HFFc6 (cell line): ENCODE measurements at regions not wholly inside any gene's neighbourhood (a gene's known extent, or its start where the extent isn't known, plus 50 kb on each side); places are given as distances from the start of the nearest gene placed in this dataset.

ENCODE experiments used
- DNase-seq: peaks from one replicate; pipeline ENCODE4 v3.0.0-alpha.2; 2018
- H3K27ac Mint-ChIP-seq: 2 replicates; pipeline ENCODE4 v1.8.0; 2020; ENCODE audit warnings: mild to moderate bottlenecking, mixed read lengths
- H3K27me3 Mint-ChIP-seq: 2 replicates; pipeline ENCODE4 v1.8.0; 2021; ENCODE audit warnings: mild to moderate bottlenecking, moderate library complexity, mixed read lengths; ENCODE audit not compliant: insufficient read depth
- H3K36me3 Mint-ChIP-seq: 2 replicates; pipeline ENCODE4 v1.8.0; 2021; ENCODE audit warnings: low read depth, mixed read lengths
- H3K4me1 Mint-ChIP-seq: 2 replicates; pipeline ENCODE4 v1.8.0; 2020; ENCODE audit warnings: low read depth, mixed read lengths
- H3K4me3 Mint-ChIP-seq: 2 replicates; pipeline ENCODE4 v1.8.0; 2020; ENCODE audit warnings: mild to moderate bottlenecking, moderate library complexity, mixed read lengths
- H3K9me3 Mint-ChIP-seq: 2 replicates; pipeline ENCODE4 v1.8.0; 2020; ENCODE audit warnings: mild to moderate bottlenecking, mixed read lengths
- TF ChIP-seq, protein P1 (sequence below): fragments of 200-600 bp; sonication (generic); IDR thresholded peaks from 2 replicates; pipeline ENCODE4 v1.5.0; 2021; ENCODE audit warnings: antibody characterized with exemption, mild to moderate bottlenecking

DNA sequence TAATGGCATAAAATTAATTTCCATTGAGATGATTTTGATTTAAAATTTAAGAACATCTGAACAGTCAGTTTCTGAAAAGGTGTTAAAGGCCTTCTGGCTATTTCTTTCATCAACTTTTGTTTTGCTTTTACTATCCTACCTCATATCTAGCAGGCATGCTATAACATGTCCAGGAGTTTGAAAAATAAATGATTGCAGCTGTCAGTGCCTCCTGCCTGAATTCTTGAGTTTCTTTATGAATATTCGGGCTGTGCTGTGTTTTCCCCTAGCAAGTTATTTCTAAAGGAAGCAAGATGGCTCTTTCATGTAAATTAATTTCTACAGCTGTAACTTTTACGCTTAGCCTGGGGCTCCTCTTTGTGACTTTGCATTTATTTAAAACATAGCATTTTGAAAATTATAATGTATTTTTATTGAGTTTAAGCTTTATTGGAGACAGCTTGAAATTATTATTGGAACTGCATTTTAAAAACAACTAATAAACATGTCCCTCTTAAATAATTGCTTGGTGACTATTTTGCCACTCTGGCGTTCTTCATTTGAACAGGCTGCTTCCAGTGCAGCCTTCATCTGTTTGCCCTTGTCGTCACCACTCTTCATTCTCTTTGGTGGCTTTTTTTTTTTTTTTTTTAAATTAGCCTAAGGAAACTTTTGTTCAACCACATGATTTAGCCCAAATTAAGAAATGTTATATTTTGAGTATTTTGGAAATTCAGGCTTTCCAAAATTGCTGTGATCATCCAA is 1083.4 kb upstream of the LRRN3 start:
- Mint-ChIP-seq H3K27ac (no peak overlapping the region), H3K4me1 (peaks cover 17% of the 10 kb centered on the region)
- no peak for DNase-seq

DNA sequence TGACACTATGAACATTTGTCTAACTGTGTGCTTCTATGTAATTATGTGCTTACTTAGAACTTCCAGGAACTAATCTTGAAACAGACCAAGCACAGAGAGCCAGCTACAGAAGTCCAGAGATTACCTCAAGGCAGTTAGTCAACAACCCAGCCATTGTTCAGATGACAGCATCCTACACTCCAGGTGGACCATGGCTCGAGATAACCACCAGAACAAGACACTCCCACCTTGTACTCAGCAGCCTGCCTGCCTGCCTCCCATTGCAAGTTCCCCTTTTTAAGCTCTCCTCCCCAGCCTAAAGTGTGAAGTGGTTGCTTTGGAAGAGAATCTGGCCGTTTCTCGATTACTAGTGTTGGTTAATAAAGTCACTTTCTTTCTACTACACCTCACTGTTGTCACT is 1080.6 kb upstream of the LRRN3 start:
- H3K36me3 Mint-ChIP-seq, result no peaks in the 10 kb centered on the region
- peaks cover 1% of the 10 kb centered on the region; the same call in 1 of the 2 replicates for H3K27me3 Mint-ChIP-seq
- TF ChIP-seq, protein P1, sequence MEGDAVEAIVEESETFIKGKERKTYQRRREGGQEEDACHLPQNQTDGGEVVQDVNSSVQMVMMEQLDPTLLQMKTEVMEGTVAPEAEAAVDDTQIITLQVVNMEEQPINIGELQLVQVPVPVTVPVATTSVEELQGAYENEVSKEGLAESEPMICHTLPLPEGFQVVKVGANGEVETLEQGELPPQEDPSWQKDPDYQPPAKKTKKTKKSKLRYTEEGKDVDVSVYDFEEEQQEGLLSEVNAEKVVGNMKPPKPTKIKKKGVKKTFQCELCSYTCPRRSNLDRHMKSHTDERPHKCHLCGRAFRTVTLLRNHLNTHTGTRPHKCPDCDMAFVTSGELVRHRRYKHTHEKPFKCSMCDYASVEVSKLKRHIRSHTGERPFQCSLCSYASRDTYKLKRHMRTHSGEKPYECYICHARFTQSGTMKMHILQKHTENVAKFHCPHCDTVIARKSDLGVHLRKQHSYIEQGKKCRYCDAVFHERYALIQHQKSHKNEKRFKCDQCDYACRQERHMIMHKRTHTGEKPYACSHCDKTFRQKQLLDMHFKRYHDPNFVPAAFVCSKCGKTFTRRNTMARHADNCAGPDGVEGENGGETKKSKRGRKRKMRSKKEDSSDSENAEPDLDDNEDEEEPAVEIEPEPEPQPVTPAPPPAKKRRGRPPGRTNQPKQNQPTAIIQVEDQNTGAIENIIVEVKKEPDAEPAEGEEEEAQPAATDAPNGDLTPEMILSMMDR, result no peak
- H3K9me3 Mint-ChIP-seq, result no peaks in the 10 kb centered on the region
- peaks cover 22% of the 10 kb centered on the region for H3K4me1 Mint-ChIP-seq
- no peak overlapping the region for H3K27ac Mint-ChIP-seq
- H3K4me3 Mint-ChIP-seq, result no peak overlapping the region
- DNase-seq, result no peak

More for the DNA sequence above, 1083.4 kb upstream of the LRRN3 start:
- Mint-ChIP-seq H3K27me3 (peaks cover 1% of the 10 kb centered on the region; the same call in 1 of the 2 replicates), H3K9me3 (no peaks in the 10 kb centered on the region), H3K4me3 (no peak overlapping the region), H3K36me3 (no peaks in the 10 kb centered on the region)
- TF ChIP-seq, protein P1, result no peak

DNA sequence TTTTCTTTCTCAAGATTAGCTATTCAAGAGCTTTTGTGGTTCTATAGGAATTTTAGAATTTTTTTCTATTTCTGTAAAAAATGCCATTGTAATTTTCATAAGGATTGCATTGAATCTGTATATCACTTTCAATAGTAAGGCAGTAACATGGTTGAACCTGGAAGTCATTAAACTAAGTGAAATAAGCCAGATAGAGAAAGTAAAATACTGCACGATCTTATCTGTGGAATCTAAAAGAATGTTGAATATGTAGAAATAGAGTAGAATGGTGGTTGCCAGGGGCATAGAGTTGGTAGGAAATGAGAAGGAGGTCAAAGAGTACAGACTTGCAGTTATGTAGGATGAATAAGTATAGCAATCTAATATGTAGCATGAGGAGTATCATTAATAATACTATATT is 1073.5 kb upstream of the LRRN3 start:
- peak overlapping the region; percentile 2; the same call in 1 of the 2 replicates for H3K4me3 Mint-ChIP-seq
- no peak for DNase-seq
- no peaks in the 10 kb centered on the region for H3K9me3 Mint-ChIP-seq
- H3K36me3 Mint-ChIP-seq, result no peaks in the 10 kb centered on the region
- H3K27me3 Mint-ChIP-seq, result no peaks in the 10 kb centered on the region; the same call in 1 of the 2 replicates
- TF ChIP-seq, protein P1, result no peak
- no peak overlapping the region for H3K27ac Mint-ChIP-seq
- peaks cover 15% of the 10 kb centered on the region for H3K4me1 Mint-ChIP-seq

DNA sequence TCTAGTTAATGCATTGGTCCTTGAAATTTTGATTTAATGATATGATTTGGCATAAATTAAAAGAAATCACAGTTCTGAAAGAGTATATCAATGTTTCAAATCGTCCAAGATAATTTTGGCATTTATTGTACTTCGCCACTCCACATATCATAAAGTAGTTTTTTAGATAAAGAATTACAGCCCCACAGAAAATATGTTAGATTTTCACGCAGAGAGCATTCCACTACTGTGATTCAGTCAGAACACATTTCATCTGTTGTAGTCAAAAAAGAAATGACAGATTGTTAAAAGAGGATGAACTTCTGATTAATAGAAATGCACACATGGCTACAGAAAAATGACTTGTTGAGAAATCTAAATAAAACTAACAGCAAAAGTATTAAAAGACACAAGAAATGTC is 1063.5 kb upstream of the LRRN3 start:
- Mint-ChIP-seq H3K9me3 (no peaks in the 10 kb centered on the region), H3K27ac (no peak overlapping the region), H3K27me3 (no peaks in the 10 kb centered on the region; the same call in 1 of the 2 replicates), H3K4me1 (peaks cover 18% of the 10 kb centered on the region), H3K36me3 (no peaks in the 10 kb centered on the region), H3K4me3 (no peak overlapping the region)
- DNase-seq, result no peak
- TF ChIP-seq, protein P1, result no peak

DNA sequence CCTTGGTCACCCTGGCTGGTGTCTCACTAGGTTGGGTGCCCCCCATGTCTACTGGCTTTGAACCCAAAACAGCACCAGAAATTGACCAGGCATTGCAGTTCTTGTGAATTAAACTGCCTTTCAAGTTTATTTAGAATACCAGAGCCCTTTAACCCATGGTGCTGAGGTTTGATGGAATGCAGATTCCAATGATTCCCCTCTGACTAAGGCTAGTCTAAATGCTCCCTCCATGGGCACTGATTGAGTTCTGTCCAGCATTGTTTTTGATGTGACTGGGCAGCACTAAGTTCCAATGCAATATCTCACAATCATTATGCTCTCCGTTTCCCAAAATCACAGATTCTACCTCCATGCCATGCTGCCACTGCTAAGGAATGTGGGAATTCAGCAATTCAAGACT is 1047.4 kb upstream of the LRRN3 start:
- H3K4me3 Mint-ChIP-seq, result peak overlapping the region; percentile 63; the same call in 1 of the 2 replicates
- H3K36me3 Mint-ChIP-seq, result no peaks in the 10 kb centered on the region; the same call in 1 of the 2 replicates
- DNase-seq, result peak; percentile 2
- H3K4me1 Mint-ChIP-seq, result peaks cover 20% of the 10 kb centered on the region
- H3K9me3 Mint-ChIP-seq, result no peaks in the 10 kb centered on the region
- no peak overlapping the region; the same call in 1 of the 2 replicates for H3K27ac Mint-ChIP-seq
- TF ChIP-seq, protein P1, result no peak
- no peaks in the 10 kb centered on the region for H3K27me3 Mint-ChIP-seq
